ENCODE measurements at regions not wholly inside any gene's neighbourhood (a gene's known extent, or its start where the extent isn't known, plus 50 kb on each side); places are given as distances from the start of the nearest gene placed in this dataset.
A peak's percentile ranks its signal among the peaks of the same experiment; 100 is the strongest.
"Not testable (repeated sequence)": the region's sequence is repeated elsewhere in the genome, so short reads cannot be mapped to it uniquely, and the experiment has no call there.

DNA sequence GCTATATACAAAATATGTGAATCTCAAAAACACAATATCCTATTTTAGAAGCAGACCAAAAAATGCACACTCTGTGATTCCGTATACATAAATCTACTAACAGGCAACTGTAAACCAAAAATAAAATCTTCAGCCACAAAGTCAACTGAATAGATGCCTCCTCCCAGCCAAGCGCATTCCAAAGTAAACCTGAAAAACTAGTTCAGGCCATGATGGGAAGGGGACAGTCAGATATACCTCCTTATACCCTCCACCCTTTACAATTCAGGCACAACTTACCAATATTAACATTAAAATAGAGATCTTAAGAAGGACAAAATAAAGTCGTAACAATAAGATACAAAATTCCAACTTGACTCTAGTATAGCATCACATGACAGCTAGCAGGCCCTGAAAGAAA, 1604.5 kb upstream of the NUDT12 start:
- TF ChIP-seq, protein P1, sequence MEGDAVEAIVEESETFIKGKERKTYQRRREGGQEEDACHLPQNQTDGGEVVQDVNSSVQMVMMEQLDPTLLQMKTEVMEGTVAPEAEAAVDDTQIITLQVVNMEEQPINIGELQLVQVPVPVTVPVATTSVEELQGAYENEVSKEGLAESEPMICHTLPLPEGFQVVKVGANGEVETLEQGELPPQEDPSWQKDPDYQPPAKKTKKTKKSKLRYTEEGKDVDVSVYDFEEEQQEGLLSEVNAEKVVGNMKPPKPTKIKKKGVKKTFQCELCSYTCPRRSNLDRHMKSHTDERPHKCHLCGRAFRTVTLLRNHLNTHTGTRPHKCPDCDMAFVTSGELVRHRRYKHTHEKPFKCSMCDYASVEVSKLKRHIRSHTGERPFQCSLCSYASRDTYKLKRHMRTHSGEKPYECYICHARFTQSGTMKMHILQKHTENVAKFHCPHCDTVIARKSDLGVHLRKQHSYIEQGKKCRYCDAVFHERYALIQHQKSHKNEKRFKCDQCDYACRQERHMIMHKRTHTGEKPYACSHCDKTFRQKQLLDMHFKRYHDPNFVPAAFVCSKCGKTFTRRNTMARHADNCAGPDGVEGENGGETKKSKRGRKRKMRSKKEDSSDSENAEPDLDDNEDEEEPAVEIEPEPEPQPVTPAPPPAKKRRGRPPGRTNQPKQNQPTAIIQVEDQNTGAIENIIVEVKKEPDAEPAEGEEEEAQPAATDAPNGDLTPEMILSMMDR (IDR thresholded peaks at IDR 0.05; ENCODE audit: low read depth, low read length, missing control alignments): no peak
- no peaks in the 10 kb centered on the region for H3K27me3 ChIP-seq (replicated peaks)
- no peaks in the 10 kb centered on the region for H3K36me3 ChIP-seq (replicated peaks)
- in situ Hi-C loops (cut with HindIII; ENCODE audit: low pct_ligation_motif_present, low sequenced_read_pairs): no loop called here
- H3K4me3 ChIP-seq (ENCODE audit: low read depth, low read length): no peak overlapping the region
- H3K27ac ChIP-seq: no peak overlapping the region
- no peak for DNase-seq

DNA sequence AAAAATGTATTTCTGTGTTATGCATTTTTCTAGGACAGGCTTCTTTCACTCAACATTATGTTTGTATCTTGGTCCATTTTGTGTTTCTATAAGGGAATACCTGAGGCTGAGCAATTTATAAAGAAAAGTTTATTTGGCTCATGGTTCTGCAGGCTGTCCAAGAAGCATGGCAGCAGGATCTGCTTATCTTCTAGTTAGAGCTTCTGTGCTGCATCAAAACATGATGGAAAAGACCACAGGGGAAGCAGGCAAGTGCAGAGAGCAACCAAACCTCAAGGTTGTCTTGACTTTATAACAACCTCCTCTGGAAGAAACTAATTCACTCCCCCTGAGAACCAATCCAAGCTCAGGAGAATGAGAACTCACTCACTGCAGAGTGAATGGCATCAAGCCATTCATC, 1601.0 kb upstream of the NUDT12 start:
- H3K27ac ChIP-seq: no peak overlapping the region
- no peaks in the 10 kb centered on the region for H3K36me3 ChIP-seq (replicated peaks)
- in situ Hi-C loops (cut with HindIII; ENCODE audit: low pct_ligation_motif_present, low sequenced_read_pairs): no loop called here
- DNase-seq: no peak
- TF ChIP-seq, protein P1 (IDR thresholded peaks at IDR 0.05; ENCODE audit: low read depth, low read length, missing control alignments): no peak
- H3K27me3 ChIP-seq (replicated peaks): no peaks in the 10 kb centered on the region
- H3K4me3 ChIP-seq (ENCODE audit: low read depth, low read length): no peak overlapping the region

DNA sequence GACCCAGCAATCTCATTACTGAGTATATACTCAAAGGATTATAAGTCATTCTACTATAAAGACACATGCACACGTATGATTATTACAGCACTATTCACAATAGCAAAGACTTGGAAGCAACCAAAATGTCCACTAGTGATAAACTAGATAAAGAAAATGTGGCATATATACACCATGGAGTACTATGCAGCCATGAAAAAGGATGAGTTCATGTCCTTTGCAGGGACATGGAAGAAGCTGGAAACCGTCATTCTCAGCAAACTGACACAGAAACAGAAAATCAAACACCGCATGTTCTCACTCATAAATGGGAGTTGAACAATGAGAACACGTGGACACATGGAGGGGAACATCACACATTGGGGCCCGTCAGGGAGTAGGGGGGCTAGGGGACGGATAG, 1600.0 kb upstream of the NUDT12 start:
- H3K27ac ChIP-seq; DNase-seq; H3K36me3 ChIP-seq (replicated peaks); H3K27me3 ChIP-seq (replicated peaks); H3K4me3 ChIP-seq (ENCODE audit: low read depth, low read length); in situ Hi-C loops (cut with HindIII; ENCODE audit: low pct_ligation_motif_present, low sequenced_read_pairs): not testable (repeated sequence)

DNA sequence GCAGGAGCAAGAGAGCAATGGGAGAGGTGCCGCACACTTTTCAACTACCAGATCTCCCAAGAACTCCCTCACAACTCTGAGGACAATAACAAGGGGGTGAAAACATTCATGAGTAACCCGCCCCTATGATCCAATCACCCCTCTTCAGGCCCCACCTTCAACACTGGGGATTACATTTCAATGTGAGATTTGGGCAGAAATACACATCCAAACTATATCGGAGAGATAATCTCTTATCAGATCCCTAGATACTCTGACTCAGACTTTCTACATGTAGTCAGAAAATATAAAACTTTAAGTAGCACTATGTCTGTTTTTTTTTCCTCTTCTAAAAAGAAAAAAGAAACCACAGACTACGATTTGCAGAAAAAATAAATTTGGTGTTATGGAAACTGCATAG, 1595.9 kb upstream of the NUDT12 start:
- Histone ChIP-seq H3K27me3 (replicated peaks) (no peaks in the 10 kb centered on the region), H3K27ac (no peak overlapping the region), H3K36me3 (replicated peaks) (no peaks in the 10 kb centered on the region), H3K4me3 (ENCODE audit: low read depth, low read length) (no peak overlapping the region)
- in situ Hi-C loops (cut with HindIII; ENCODE audit: low pct_ligation_motif_present, low sequenced_read_pairs): no loop called here
- peak; percentile 14 for DNase-seq
- TF ChIP-seq, protein P1 (IDR thresholded peaks at IDR 0.05; ENCODE audit: low read depth, low read length, missing control alignments): no peak

DNA sequence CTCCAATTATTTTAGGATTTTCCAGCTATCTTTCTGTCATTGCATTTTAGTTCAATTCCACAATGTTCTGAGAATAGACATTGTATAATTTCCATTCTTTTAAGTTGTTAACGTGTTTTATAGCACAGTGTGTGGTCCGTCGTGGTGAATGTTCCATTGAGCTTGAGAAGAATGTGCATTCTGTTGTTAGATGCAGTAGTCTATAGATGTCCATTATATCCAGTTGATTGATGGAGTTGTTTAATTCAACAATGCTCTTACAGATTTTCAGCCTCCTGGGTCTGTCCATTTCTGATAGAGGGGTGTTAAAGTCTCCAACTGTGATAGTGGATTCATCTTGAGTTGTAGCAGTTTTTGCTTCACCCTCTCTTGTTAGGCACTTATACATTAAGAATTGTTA, 1587.7 kb upstream of the NUDT12 start:
- no peak for DNase-seq
- in situ Hi-C loops (cut with HindIII; ENCODE audit: low pct_ligation_motif_present, low sequenced_read_pairs): no loop called here
- Histone ChIP-seq H3K4me3 (ENCODE audit: low read depth, low read length) (no peak overlapping the region), H3K36me3 (replicated peaks) (no peaks in the 10 kb centered on the region), H3K27ac (no peak overlapping the region), H3K27me3 (replicated peaks) (no peaks in the 10 kb centered on the region)
- TF ChIP-seq, protein P1 (IDR thresholded peaks at IDR 0.05; ENCODE audit: low read depth, low read length, missing control alignments): no peak

DNA sequence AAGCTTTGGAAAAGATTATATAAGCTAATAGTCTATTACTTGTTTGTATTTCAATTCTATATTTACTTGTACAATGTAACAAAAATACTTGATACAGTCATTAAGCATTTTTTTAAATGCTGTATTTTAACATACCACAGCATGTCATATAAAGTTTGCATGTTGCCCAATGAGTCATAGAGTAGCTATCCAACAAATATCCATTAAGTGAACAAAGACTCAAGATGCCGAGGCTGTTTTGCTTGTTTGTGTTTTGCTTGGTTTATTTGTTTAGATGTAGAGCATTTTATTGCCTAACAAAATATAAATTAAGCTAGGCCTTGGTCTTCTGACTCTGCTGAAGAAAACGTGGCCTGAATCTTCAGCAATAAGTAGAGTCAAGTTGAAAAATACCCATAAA, 1584.3 kb upstream of the NUDT12 start:
- no peak overlapping the region for H3K4me3 ChIP-seq (ENCODE audit: low read depth, low read length)
- H3K36me3 ChIP-seq (replicated peaks): no peaks in the 10 kb centered on the region
- DNase-seq: no peak
- no peaks in the 10 kb centered on the region for H3K27me3 ChIP-seq (replicated peaks)
- H3K27ac ChIP-seq: no peak overlapping the region
- in situ Hi-C loops (cut with HindIII; ENCODE audit: low pct_ligation_motif_present, low sequenced_read_pairs): no loop called here
- TF ChIP-seq, protein P1 (IDR thresholded peaks at IDR 0.05; ENCODE audit: low read depth, low read length, missing control alignments): no peak
